Mesenchymal stem cell (in vitro differentiated cells and primary cell): ENCODE measurements at regions not wholly inside any gene's neighbourhood (a gene's known extent, or its start where the extent isn't known, plus 50 kb on each side); places are given as distances from the start of the nearest gene placed in this dataset.

Experiments
- DNase-seq: peaks from one replicate; pipeline ENCODE4 v3.0.0-alpha.2; 2013
- H2AFZ ChIP-seq: one replicate; pipeline ENCODE4 v1.6.1; 2013; ENCODE audit warnings: low read depth, mild to moderate bottlenecking, control low read depth, inconsistent platforms, low read length, moderate library complexity
- H2AK5ac ChIP-seq: 2 replicates; pipeline ENCODE4 v1.6.1; 2013; ENCODE audit warnings: low read length, moderate library complexity, mild to moderate bottlenecking, inconsistent platforms; ENCODE audit not compliant: severe bottlenecking
- H2BK120ac ChIP-seq: one replicate; pipeline ENCODE4 v1.6.1; 2013; ENCODE audit warnings: low read depth, mild to moderate bottlenecking, inconsistent platforms, low read length, moderate library complexity
- H2BK12ac ChIP-seq, 2 experiments: one replicate each; pipeline ENCODE4 v1.6.1; 2013; ENCODE audit warnings: inconsistent platforms in 2 of 2, low read length in 2 of 2, mild to moderate bottlenecking in 2 of 2, moderate library complexity in 2 of 2, control low read depth in 1 of 2
- H2BK15ac ChIP-seq: one replicate; pipeline ENCODE4 v1.6.1; 2013; ENCODE audit warnings: mild to moderate bottlenecking, low read depth, inconsistent platforms; ENCODE audit not compliant: poor library complexity, severe bottlenecking
- H2BK5ac ChIP-seq: 2 replicates; pipeline ENCODE4 v1.6.1; 2013; ENCODE audit warnings: low read depth, mild to moderate bottlenecking, low read length, control low read depth, inconsistent platforms; ENCODE audit not compliant: poor library complexity, severe bottlenecking
- H3K14ac ChIP-seq, 2 experiments: one replicate each; pipeline ENCODE4 v1.6.1; 2013; ENCODE audit warnings: inconsistent platforms in 2 of 2, low read length in 2 of 2, control low read depth in 1 of 2, mild to moderate bottlenecking in 1 of 2, moderate library complexity in 1 of 2
- H3K18ac ChIP-seq, 2 experiments: one replicate each; pipeline ENCODE4 v1.6.1; 2013; ENCODE audit warnings: inconsistent platforms in 2 of 2, low read length in 2 of 2, control low read depth in 1 of 2, low read depth in 1 of 2, mild to moderate bottlenecking in 1 of 2
- H3K23ac ChIP-seq, 2 experiments: one replicate each; pipeline ENCODE4 v1.6.1; 2013; ENCODE audit warnings: inconsistent platforms in 2 of 2, low read length in 2 of 2, mild to moderate bottlenecking in 2 of 2, moderate library complexity in 2 of 2, control low read depth in 1 of 2
- H3K27ac ChIP-seq: 2 replicates; pipeline ENCODE4 v1.5.1; 2013; ENCODE audit warnings: mild to moderate bottlenecking, moderate library complexity, low read length, control low read depth, inconsistent platforms; ENCODE audit not compliant: poor library complexity, severe bottlenecking
- H3K27me3 ChIP-seq, 2 experiments: 2 replicates each; pipeline versions ENCODE4 v1.6.1 to v1.7.0; 2013; ENCODE audit warnings: low read length in 2 of 2, mild to moderate bottlenecking in 2 of 2, moderate library complexity in 2 of 2, control low read depth in 1 of 2, inconsistent platforms in 1 of 2; ENCODE audit not compliant: control insufficient read depth in 1 of 2, insufficient read depth in 1 of 2
- H3K36me3 ChIP-seq, 2 experiments: 2 replicates each; pipeline versions ENCODE4 v1.6.1 to v1.7.0; 2013; ENCODE audit warnings: low read length in 2 of 2, control low read depth in 1 of 2, inconsistent platforms in 1 of 2, low read depth in 1 of 2, mild to moderate bottlenecking in 1 of 2; ENCODE audit not compliant: insufficient read depth in 2 of 2, control insufficient read depth in 1 of 2
- H3K4ac ChIP-seq, 2 experiments: one replicate each; pipeline ENCODE4 v1.6.1; 2013; ENCODE audit warnings: inconsistent platforms in 2 of 2, low read length in 2 of 2, mild to moderate bottlenecking in 2 of 2, moderate library complexity in 2 of 2, control low read depth in 1 of 2, low read depth in 1 of 2
- H3K4me1 ChIP-seq: 2 replicates; pipeline ENCODE4 v1.6.1; 2013; ENCODE audit warnings: low read depth, low read length, control low read depth; ENCODE audit not compliant: control insufficient read depth, insufficient read depth
- H3K4me2 ChIP-seq: 2 replicates; pipeline ENCODE4 v1.6.1; 2013; ENCODE audit warnings: low read length, mild to moderate bottlenecking, inconsistent platforms; ENCODE audit not compliant: poor library complexity, severe bottlenecking
- H3K4me3 ChIP-seq, 2 experiments: 2 replicates each; pipeline versions ENCODE4 v1.5.1 to v1.7.0; 2013; ENCODE audit warnings: low read length in 2 of 2, mild to moderate bottlenecking in 2 of 2, control low read depth in 1 of 2, low read depth in 1 of 2; ENCODE audit not compliant: insufficient read depth in 1 of 2
- H3K79me1 ChIP-seq: replicated peaks from 2 replicates; pipeline ENCODE4 v1.6.1; 2013; ENCODE audit warnings: mild to moderate bottlenecking, control low read depth, low read length, inconsistent platforms; ENCODE audit not compliant: poor library complexity, severe bottlenecking
- H3K9ac ChIP-seq: 2 replicates; pipeline ENCODE4 v1.7.0; 2013; ENCODE audit warnings: mild to moderate bottlenecking, low read length, moderate library complexity
- H3K9me3 ChIP-seq: 2 replicates; pipeline ENCODE4 v1.7.0; 2013; ENCODE audit warnings: mild to moderate bottlenecking, low read length; ENCODE audit not compliant: control insufficient read depth
- H4K8ac ChIP-seq: one replicate; pipeline ENCODE4 v1.6.1; 2013; ENCODE audit warnings: inconsistent platforms, mild to moderate bottlenecking, low read length, moderate library complexity
- H4K91ac ChIP-seq: one replicate; pipeline ENCODE4 v1.6.1; 2013; ENCODE audit warnings: mild to moderate bottlenecking, low read length, inconsistent platforms
- WGBS: methylation state at CpG from one replicate; pipeline ENCODE4 v1.1.7; 2013; ENCODE audit warnings: mixed read lengths; 5-methylcytosine and 5-hydroxymethylcytosine counted together

GRCh38 chr7:365593-365992 is 75.6 kb downstream of the FOXL3 start:
- H3K9ac ChIP-seq = no peak overlapping the region
- H2BK15ac ChIP-seq = no peak overlapping the region
- no peak overlapping the region for H2BK120ac ChIP-seq
- no peak overlapping the region for H4K91ac ChIP-seq
- no peaks in the 10 kb centered on the region for H3K79me1 ChIP-seq
- H4K8ac ChIP-seq = peak overlapping the region; percentile 9
- H2BK12ac ChIP-seq = no peak overlapping the region
- no peak overlapping the region for H3K18ac ChIP-seq
- H3K4me1 ChIP-seq = peaks cover 4% of the 10 kb centered on the region
- H3K9me3 ChIP-seq = no peaks in the 10 kb centered on the region
- DNase-seq = no peak
- H3K27me3 ChIP-seq = peaks cover 38 to 52% of the 10 kb centered on the region in 2 experiments
- H3K4ac ChIP-seq = no peak overlapping the region
- no peak overlapping the region for H2BK5ac ChIP-seq
- no peak overlapping the region for H3K23ac ChIP-seq
- H3K4me3 ChIP-seq = no peak overlapping the region
- H3K4me2 ChIP-seq = no peak overlapping the region
- no peak overlapping the region for H2AFZ ChIP-seq
- H3K14ac ChIP-seq = no peak overlapping the region
- WGBS = 86% methylated on average over 23 of the region's 23 CpGs
- H2AK5ac ChIP-seq = no peak overlapping the region
- no peak overlapping the region for H3K27ac ChIP-seq
- H3K36me3 ChIP-seq = no peaks in the 10 kb centered on the region

- H3K9me3 ChIP-seq = no peaks in the 10 kb centered on the region
- H2BK120ac ChIP-seq = no peak overlapping the region
- WGBS = 36% methylated on average over 16 of the region's 18 CpGs
- no peak overlapping the region for H2AFZ ChIP-seq
- H4K8ac ChIP-seq = no peak overlapping the region
- H2AK5ac ChIP-seq = no peak overlapping the region
- no peaks in the 10 kb centered on the region for H3K79me1 ChIP-seq
- no peak overlapping the region for H3K18ac ChIP-seq
- H3K27ac ChIP-seq = no peak overlapping the region
- no peak overlapping the region for H3K23ac ChIP-seq
- peaks cover 4% of the 10 kb centered on the region for H3K4me1 ChIP-seq
- H3K14ac ChIP-seq = no peak overlapping the region
- H3K4ac ChIP-seq = no peak overlapping the region
- no peak overlapping the region for H2BK15ac ChIP-seq
- no peaks in the 10 kb centered on the region for H3K36me3 ChIP-seq
- no peak overlapping the region for H4K91ac ChIP-seq
- peak; percentile 46 for DNase-seq
- H3K4me2 ChIP-seq = peak overlapping the region; percentile 42
- H2BK12ac ChIP-seq = no peak overlapping the region
- H3K9ac ChIP-seq = no peak overlapping the region
- H2BK5ac ChIP-seq = no peak overlapping the region
- H3K4me3 ChIP-seq = no peak overlapping the region
- H3K27me3 ChIP-seq = peaks cover 36 to 49% of the 10 kb centered on the region in 2 experiments
These were observed 76.3 kb downstream of the FOXL3 start for GRCh38 chr7:366161-366803.

- no peak overlapping the region for H3K23ac ChIP-seq
- H4K8ac ChIP-seq = no peak overlapping the region
- no peak overlapping the region for H2BK5ac ChIP-seq
- H2AFZ ChIP-seq = no peak overlapping the region
- no peak overlapping the region for H3K18ac ChIP-seq
- H4K91ac ChIP-seq = peak overlapping the region; percentile 35
- H2BK12ac ChIP-seq = no peak overlapping the region
- no peak overlapping the region for H3K4ac ChIP-seq
- H3K79me1 ChIP-seq = no peaks in the 10 kb centered on the region
- H3K4me1 ChIP-seq = peaks cover 4% of the 10 kb centered on the region
- no peak overlapping the region for H3K14ac ChIP-seq
- no peak overlapping the region for H3K9ac ChIP-seq
- no peak for DNase-seq
- H3K36me3 ChIP-seq = no peaks in the 10 kb centered on the region
- H3K9me3 ChIP-seq = no peaks in the 10 kb centered on the region
- H3K4me3 ChIP-seq = no peak overlapping the region
- 95% methylated on average over 9 of the region's 9 CpGs for WGBS
- H2BK15ac ChIP-seq = peak overlapping the region; percentile 37
- no peak overlapping the region for H3K27ac ChIP-seq
- peaks cover 27 to 45% of the 10 kb centered on the region in 2 experiments for H3K27me3 ChIP-seq
- H2AK5ac ChIP-seq = no peak overlapping the region
- H2BK120ac ChIP-seq = no peak overlapping the region
- no peak overlapping the region for H3K4me2 ChIP-seq
These were observed 77.5 kb downstream of the FOXL3 start for GRCh38 chr7:367351-367901.

- no peaks in the 10 kb centered on the region for H3K36me3 ChIP-seq
- no peak overlapping the region for H2AFZ ChIP-seq
- no peak overlapping the region for H2BK120ac ChIP-seq
- DNase-seq = no peak
- H3K9me3 ChIP-seq = no peaks in the 10 kb centered on the region
- H2AK5ac ChIP-seq = no peak overlapping the region
- no peak overlapping the region for H3K9ac ChIP-seq
- no peak overlapping the region for H2BK12ac ChIP-seq
- H4K8ac ChIP-seq = no peak overlapping the region
- H3K4me2 ChIP-seq = no peak overlapping the region
- no peaks in the 10 kb centered on the region for H3K79me1 ChIP-seq
- H3K23ac ChIP-seq = no peak overlapping the region
- H3K18ac ChIP-seq = no peak overlapping the region
- H4K91ac ChIP-seq = no peak overlapping the region
- H2BK5ac ChIP-seq = no peak overlapping the region
- no peak overlapping the region for H3K4me3 ChIP-seq
- peak overlapping the region in 1 of 2 experiments; percentile 2 for H3K4ac ChIP-seq
- WGBS = 87% methylated on average over 51 of the region's 51 CpGs
- peaks cover 21 to 44% of the 10 kb centered on the region in 2 experiments for H3K27me3 ChIP-seq
- no peak overlapping the region for H3K27ac ChIP-seq
- peaks cover 11% of the 10 kb centered on the region for H3K4me1 ChIP-seq
- no peak overlapping the region for H3K14ac ChIP-seq
- no peak overlapping the region for H2BK15ac ChIP-seq
These were observed 78.9 kb downstream of the FOXL3 start for GRCh38 chr7:368651-369475.
